Immature natural killer cell (primary cell): ENCODE measurements at regions not wholly inside any gene's neighbourhood (a gene's known extent, or its start where the extent isn't known, plus 50 kb on each side); places are given as distances from the start of the nearest gene placed in this dataset.
A peak's percentile ranks its signal among the peaks of the same experiment; 100 is the strongest.

Experiments
- DNase-seq, 3 donors: peaks; one replicate each; pipeline ENCODE4 v3.0.0; 2022; ENCODE audit warnings: mixed read lengths in 1 of 3
- H3K27ac Mint-ChIP-seq, 6 donors: one replicate each; pipeline ENCODE4 v1.8.0; 2020; ENCODE audit warnings: mixed read lengths in 6 of 6, mild to moderate bottlenecking in 5 of 6, inconsistent platforms in 4 of 6, moderate library complexity in 3 of 6
- H3K27me3 Mint-ChIP-seq, 3 donors: one replicate each; pipeline ENCODE4 v1.8.0; 2020 to 2021; ENCODE audit warnings: low read depth in 3 of 3, mild to moderate bottlenecking in 3 of 3, mixed read lengths in 3 of 3, moderate library complexity in 3 of 3, inconsistent platforms in 1 of 3
- H3K36me3 Mint-ChIP-seq, 3 donors: one replicate each; pipeline ENCODE4 v1.8.0; 2020; ENCODE audit warnings: mixed read lengths in 3 of 3, inconsistent platforms in 2 of 3, mild to moderate bottlenecking in 2 of 3
- H3K4me1 Mint-ChIP-seq, 2 donors: one replicate each; pipeline ENCODE4 v1.8.0; 2020; ENCODE audit warnings: inconsistent platforms in 2 of 2, mild to moderate bottlenecking in 2 of 2, mixed read lengths in 2 of 2, moderate library complexity in 1 of 2
- H3K4me3 Mint-ChIP-seq, 5 donors: one replicate each; pipeline ENCODE4 v1.8.0; 2020; ENCODE audit warnings: mild to moderate bottlenecking in 5 of 5, mixed read lengths in 5 of 5, inconsistent platforms in 3 of 5, moderate library complexity in 3 of 5
- H3K9me3 Mint-ChIP-seq, 6 donors: one replicate each; pipeline ENCODE4 v1.8.0; 2020; ENCODE audit warnings: mild to moderate bottlenecking in 6 of 6, mixed read lengths in 6 of 6, inconsistent platforms in 4 of 6, moderate library complexity in 3 of 6

DNA sequence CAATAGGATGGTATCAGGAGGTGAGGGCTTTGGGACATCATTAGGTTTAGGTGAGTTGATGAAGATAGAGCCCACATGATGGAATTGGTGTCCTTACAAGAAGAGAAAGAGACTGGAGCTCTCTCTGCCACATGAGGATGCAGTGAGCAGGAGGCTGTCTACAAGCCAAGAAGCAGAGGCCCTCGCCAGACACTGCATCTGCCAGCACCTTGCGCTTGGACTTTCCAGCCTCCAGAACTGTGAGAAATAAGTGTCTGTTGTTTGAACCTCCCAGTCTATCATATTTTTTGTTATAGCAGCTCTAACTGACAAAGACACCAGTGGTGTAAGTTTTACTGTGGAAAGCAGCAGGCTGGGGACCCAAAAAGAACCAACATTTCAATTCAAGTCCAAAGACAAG, 571.1 kb upstream of the ID2 start:
- peaks cover 22 to 43% (median 35%) of the 10 kb centered on the region in 3 donors for H3K36me3 Mint-ChIP-seq
- no peak overlapping the region for H3K4me3 Mint-ChIP-seq
- DNase-seq, result no peak
- H3K27me3 Mint-ChIP-seq, result peaks cover 0 to 3% (median 0%) of the 10 kb centered on the region in 3 donors
- H3K27ac Mint-ChIP-seq, result no peak overlapping the region
- H3K9me3 Mint-ChIP-seq, result no peaks in the 10 kb centered on the region
- peaks cover 20 to 32% of the 10 kb centered on the region in 2 donors for H3K4me1 Mint-ChIP-seq

DNA sequence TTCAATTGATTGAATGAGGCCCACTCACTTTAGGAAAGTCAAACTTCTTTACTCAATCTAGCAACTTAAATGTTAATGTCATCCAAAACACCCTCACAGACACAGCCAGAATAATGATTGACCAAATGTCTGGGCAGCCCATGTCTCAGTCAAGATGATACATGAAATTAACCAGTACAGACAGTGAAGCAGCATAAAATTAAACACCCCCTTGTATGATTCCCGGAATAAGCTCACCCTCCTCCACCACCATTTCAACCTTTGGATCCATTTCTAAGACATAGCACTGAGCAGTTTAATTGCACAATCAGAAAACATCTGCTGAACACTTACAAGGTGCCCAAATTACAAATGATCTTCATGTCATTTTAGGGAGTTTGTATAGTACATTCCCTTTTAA, 570.7 kb upstream of the ID2 start:
- Mint-ChIP-seq H3K9me3 (no peaks in the 10 kb centered on the region), H3K27ac (peak overlapping the region in 1 of 6 donors; percentile 2), H3K4me3 (no peak overlapping the region), H3K4me1 (peaks cover 20 to 37% of the 10 kb centered on the region in 2 donors), H3K36me3 (peaks cover 22 to 45% (median 35%) of the 10 kb centered on the region in 3 donors), H3K27me3 (peaks cover 0 to 3% (median 0%) of the 10 kb centered on the region in 3 donors)
- DNase-seq, result no peak

DNA sequence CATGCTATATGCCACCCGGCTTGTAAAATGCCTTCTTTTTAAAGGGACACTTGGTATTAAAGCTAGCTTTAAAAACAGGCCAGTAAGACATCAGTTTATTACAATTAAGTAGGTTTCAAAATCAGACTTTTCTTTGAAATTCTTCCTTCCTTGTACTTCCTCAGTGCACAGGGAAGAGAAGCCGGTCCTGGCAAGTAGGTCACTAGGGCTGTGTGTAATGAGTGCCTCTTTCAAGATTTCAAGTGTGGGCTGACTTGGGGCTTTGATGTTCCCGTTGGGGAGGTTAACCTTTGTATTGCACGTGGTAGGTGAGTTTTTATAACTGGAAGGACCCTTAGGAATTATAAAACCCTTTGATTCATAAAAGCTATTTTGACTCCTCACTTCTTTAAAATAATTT, 566.4 kb upstream of the ID2 start:
- no peak for DNase-seq
- Mint-ChIP-seq H3K36me3 (peaks cover 23 to 48% (median 39%) of the 10 kb centered on the region in 3 donors), H3K9me3 (no peaks in the 10 kb centered on the region), H3K4me3 (no peak overlapping the region), H3K4me1 (peaks cover 5 to 27% of the 10 kb centered on the region in 2 donors), H3K27ac (peak overlapping the region in 1 of 6 donors; percentile 68), H3K27me3 (peaks cover 0 to 3% (median 2%) of the 10 kb centered on the region in 3 donors)

DNA sequence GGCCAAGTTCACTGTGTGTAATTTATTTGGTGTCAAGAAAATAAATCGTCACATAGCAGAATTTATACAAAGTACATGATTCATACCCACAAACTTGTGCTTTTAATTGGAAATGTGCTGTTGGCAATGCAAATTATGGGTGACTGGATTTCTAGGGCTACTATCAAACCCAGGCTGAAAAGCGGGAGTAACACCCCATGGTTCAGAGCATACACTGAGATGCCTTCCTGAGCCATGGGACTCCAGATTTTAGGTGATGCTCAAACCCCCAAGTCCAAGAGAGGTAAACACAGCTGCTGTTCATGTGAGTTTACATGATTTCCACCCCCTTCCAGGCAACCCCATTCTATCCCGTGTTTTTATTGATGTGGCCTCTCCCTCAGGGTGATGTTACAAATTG, 565.9 kb upstream of the ID2 start:
- no peak overlapping the region for H3K27ac Mint-ChIP-seq
- no peak overlapping the region for H3K4me3 Mint-ChIP-seq
- H3K36me3 Mint-ChIP-seq, result peaks cover 21 to 45% (median 34%) of the 10 kb centered on the region in 3 donors
- peaks cover 0 to 3% (median 2%) of the 10 kb centered on the region in 3 donors for H3K27me3 Mint-ChIP-seq
- no peak for DNase-seq
- H3K4me1 Mint-ChIP-seq, result peaks cover 5 to 27% of the 10 kb centered on the region in 2 donors
- no peaks in the 10 kb centered on the region for H3K9me3 Mint-ChIP-seq

DNA sequence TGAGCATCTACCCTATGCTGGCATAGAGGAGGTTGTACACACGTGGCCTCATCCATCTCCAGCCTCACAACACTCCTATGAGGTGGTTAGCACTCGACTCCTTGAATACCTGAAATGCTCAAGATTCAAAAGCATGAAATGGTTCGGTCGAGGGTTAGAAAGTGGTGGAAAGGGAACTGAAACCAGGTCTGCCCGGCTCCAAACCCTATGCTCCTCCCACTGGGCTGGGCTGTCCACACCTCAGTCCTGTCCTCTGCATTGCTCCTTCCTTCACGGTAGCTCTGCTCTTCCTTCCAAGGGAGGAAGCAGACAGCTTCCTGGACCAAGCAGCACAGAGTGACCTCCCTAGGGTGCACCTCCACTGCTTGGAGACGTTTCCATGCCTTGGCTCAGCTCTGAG, 565.2 kb upstream of the ID2 start:
- Mint-ChIP-seq H3K4me1 (peaks cover 5 to 28% of the 10 kb centered on the region in 2 donors), H3K27me3 (peaks cover 0 to 3% (median 2%) of the 10 kb centered on the region in 3 donors), H3K36me3 (peaks cover 15 to 39% (median 29%) of the 10 kb centered on the region in 3 donors), H3K9me3 (no peaks in the 10 kb centered on the region), H3K4me3 (no peak overlapping the region), H3K27ac (no peak overlapping the region)
- no peak for DNase-seq

- Mint-ChIP-seq H3K36me3 (peaks cover 8 to 21% (median 20%) of the 10 kb centered on the region in 3 donors), H3K4me1 (peaks cover 5 to 32% of the 10 kb centered on the region in 2 donors), H3K27ac (no peak overlapping the region), H3K9me3 (no peaks in the 10 kb centered on the region), H3K27me3 (peaks cover 0 to 3% (median 0%) of the 10 kb centered on the region in 3 donors), H3K4me3 (no peak overlapping the region)
- no peak for DNase-seq
These were observed 562.7 kb upstream of the ID2 start for GRCh38 chr2:8118940-8119781.

- no peaks in the 10 kb centered on the region for H3K9me3 Mint-ChIP-seq
- H3K4me1 Mint-ChIP-seq, result peaks cover 5 to 32% of the 10 kb centered on the region in 2 donors
- peak overlapping the region in 2 of 6 donors; percentile 35 to 37 for H3K27ac Mint-ChIP-seq
- H3K4me3 Mint-ChIP-seq, result no peak overlapping the region
- no peak for DNase-seq
- H3K27me3 Mint-ChIP-seq, result peaks cover 0 to 3% (median 0%) of the 10 kb centered on the region in 3 donors
- peaks cover 5 to 18% (median 17%) of the 10 kb centered on the region in 3 donors for H3K36me3 Mint-ChIP-seq
These were observed 561.9 kb upstream of the ID2 start for GRCh38 chr2:8119782-8120505.

- peak overlapping the region in 2 of 6 donors; percentile 7 to 47 for H3K27ac Mint-ChIP-seq
- peaks cover 0 to 3% (median 0%) of the 10 kb centered on the region in 3 donors for H3K27me3 Mint-ChIP-seq
- H3K9me3 Mint-ChIP-seq, result no peaks in the 10 kb centered on the region
- H3K4me1 Mint-ChIP-seq, result peaks cover 5 to 28% of the 10 kb centered on the region in 2 donors
- DNase-seq, result no peak
- H3K36me3 Mint-ChIP-seq, result peaks cover 4 to 13% (median 12%) of the 10 kb centered on the region in 3 donors
- H3K4me3 Mint-ChIP-seq, result no peak overlapping the region
These were observed 561.4 kb upstream of the ID2 start for GRCh38 chr2:8120506-8120860.

DNA sequence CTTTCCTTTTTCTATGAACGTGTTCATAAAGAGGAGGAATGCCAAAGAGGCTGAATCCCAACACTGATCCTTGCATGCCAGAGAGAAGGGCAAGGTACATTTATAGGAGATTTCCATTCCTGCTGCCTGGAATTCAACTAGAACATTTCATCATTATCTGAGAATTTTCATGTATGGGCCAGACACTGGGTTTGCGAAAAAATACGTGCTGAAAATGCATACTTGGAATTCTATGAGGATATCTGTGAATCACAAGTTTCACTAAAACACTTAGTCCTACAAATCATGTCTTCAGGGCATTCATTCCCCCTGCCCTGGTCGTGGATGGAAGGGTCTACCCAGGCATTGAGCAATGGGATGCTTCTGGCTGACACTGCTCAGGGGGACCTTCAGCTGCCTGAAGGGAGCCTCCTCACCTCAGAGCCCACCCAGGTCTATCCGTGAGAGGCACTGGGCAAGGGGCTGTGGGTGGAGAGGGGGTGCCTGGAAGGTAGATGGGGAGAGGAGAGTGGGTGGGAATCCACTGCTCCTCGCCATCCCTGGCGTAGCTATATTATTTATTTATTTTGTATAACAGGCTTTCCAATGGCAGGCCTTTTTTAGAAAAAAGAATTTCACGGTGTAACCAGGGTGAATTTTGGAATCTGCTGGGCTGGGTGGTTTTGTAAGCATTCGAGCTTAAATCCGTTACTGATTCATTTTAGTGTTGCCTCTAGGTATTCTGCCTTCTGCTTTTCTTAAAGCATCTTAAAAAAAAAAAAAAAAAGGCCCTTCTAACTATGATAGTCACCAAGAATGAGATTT, 560.6 kb upstream of the ID2 start:
- H3K27ac Mint-ChIP-seq, result peak overlapping the region in 2 of 6 donors; percentile 7 to 43
- H3K27me3 Mint-ChIP-seq, result peaks cover 0 to 3% (median 0%) of the 10 kb centered on the region in 3 donors
- H3K4me3 Mint-ChIP-seq, result no peak overlapping the region
- H3K9me3 Mint-ChIP-seq, result no peaks in the 10 kb centered on the region
- H3K4me1 Mint-ChIP-seq, result peaks cover 5 to 22% of the 10 kb centered on the region in 2 donors
- no peak for DNase-seq
- H3K36me3 Mint-ChIP-seq, result peaks cover 4 to 16% (median 7%) of the 10 kb centered on the region in 3 donors

GRCh38 chr2:8121826-8122513, 559.9 kb upstream of the ID2 start:
- Mint-ChIP-seq H3K9me3 (no peaks in the 10 kb centered on the region), H3K4me3 (no peak overlapping the region), H3K27me3 (peaks cover 0 to 3% (median 0%) of the 10 kb centered on the region in 3 donors), H3K4me1 (peaks cover 5 to 19% of the 10 kb centered on the region in 2 donors), H3K27ac (peak overlapping the region in 1 of 6 donors; percentile 15), H3K36me3 (peaks cover 4 to 17% (median 9%) of the 10 kb centered on the region in 3 donors)
- no peak for DNase-seq

- H3K36me3 Mint-ChIP-seq, result peaks cover under 1 to 14% (median 9%) of the 10 kb centered on the region in 3 donors
- no peak overlapping the region for H3K4me3 Mint-ChIP-seq
- peaks cover 0 to 3% (median 0%) of the 10 kb centered on the region in 3 donors for H3K27me3 Mint-ChIP-seq
- no peak for DNase-seq
- no peak overlapping the region for H3K27ac Mint-ChIP-seq
- H3K9me3 Mint-ChIP-seq, result no peaks in the 10 kb centered on the region
- peaks cover 3 to 16% of the 10 kb centered on the region in 2 donors for H3K4me1 Mint-ChIP-seq
These were observed 559.3 kb upstream of the ID2 start for GRCh38 chr2:8122520-8122919.

DNA sequence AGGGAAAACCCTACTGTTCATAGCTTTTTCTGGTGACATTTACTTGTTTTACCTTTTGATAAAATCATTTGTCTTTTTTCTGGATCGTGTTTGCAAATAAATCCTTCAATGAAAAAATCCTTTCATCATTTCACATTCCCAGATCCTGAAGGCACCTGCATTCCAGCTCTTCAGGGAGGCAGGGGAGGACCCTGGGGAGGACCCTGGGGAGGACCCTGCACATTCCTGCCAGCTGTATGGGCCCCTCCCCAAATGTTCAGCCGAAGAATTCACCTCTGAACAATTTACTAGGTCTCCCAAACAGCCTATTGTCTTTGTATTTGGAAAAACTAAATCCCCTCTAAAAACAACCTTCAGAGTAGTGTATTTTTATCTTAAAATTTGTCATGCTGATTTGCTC, 558.4 kb upstream of the ID2 start:
- peaks cover 0 to 10% (median 5%) of the 10 kb centered on the region in 3 donors for H3K36me3 Mint-ChIP-seq
- H3K4me1 Mint-ChIP-seq, result peaks cover 3 to 13% of the 10 kb centered on the region in 2 donors
- DNase-seq, result no peak
- no peak overlapping the region for H3K27ac Mint-ChIP-seq
- peaks cover 0 to 1% (median 0%) of the 10 kb centered on the region in 6 donors for H3K9me3 Mint-ChIP-seq
- H3K27me3 Mint-ChIP-seq, result no peaks in the 10 kb centered on the region
- H3K4me3 Mint-ChIP-seq, result no peak overlapping the region
